Renal cortex interstitium (tissue), 11 donors: ENCODE measurements at regions not wholly inside any gene's neighbourhood (a gene's known extent, or its start where the extent isn't known, plus 50 kb on each side); places are given as distances from the start of the nearest gene placed in this dataset.
A peak's percentile ranks its signal among the peaks of the same experiment; 100 is the strongest.
"Not testable (repeated sequence)": the region's sequence is repeated elsewhere in the genome, so short reads cannot be mapped to it uniquely, and the experiment has no call there.

Experiments
- DNase-seq, 11 donors: peaks; one replicate each; pipeline ENCODE4 v3.0.0-alpha.2; 2013; ENCODE audit warnings: low read depth in 9 of 11, low spot score in 4 of 11; ENCODE audit errors: extremely low read depth in 1 of 11

- no peak for DNase-seq
Observed at GRCh38 chr3:168981396-168981795, 682.1 kb downstream of the MECOM start.

GRCh38 chr3:168977716-168978374 lies 685.7 kb downstream of the MECOM start:
- peak in 1 of 11 donors; percentile 18 for DNase-seq

GRCh38 chr3:168976969-168977368 lies 686.5 kb downstream of the MECOM start:
- no peak for DNase-seq

- no peak for DNase-seq
Observed at GRCh38 chr3:168975576-168975975, 687.9 kb downstream of the MECOM start.

GRCh38 chr3:168974617-168975403 lies 688.7 kb downstream of the MECOM start:
- no peak for DNase-seq

GRCh38 chr3:168973897-168974296 lies 689.6 kb downstream of the MECOM start:
- no peak for DNase-seq

GRCh38 chr3:168973206-168973605 lies 690.3 kb downstream of the MECOM start:
- no peak for DNase-seq

- no peak for DNase-seq
Observed at GRCh38 chr3:168968609-168969008, 694.9 kb downstream of the MECOM start.

GRCh38 chr3:168964736-168965135 lies 698.8 kb downstream of the MECOM start:
- no peak for DNase-seq

GRCh38 chr3:168961271-168961670 lies 702.2 kb downstream of the MECOM start:
- DNase-seq, result no peak

GRCh38 chr3:168959731-168960130 lies 703.8 kb downstream of the MECOM start:
- DNase-seq, result no peak

GRCh38 chr3:168958466-168958865 lies 705.0 kb downstream of the MECOM start:
- no peak for DNase-seq

- DNase-seq, result no peak
Observed at GRCh38 chr3:168956076-168956475, 707.4 kb downstream of the MECOM start.

- peak in 1 of 11 donors; percentile 7 for DNase-seq
Observed at GRCh38 chr3:168952551-168952950, 711.0 kb downstream of the MECOM start.

- DNase-seq, result no peak
Observed at GRCh38 chr3:168951884-168952283, 711.6 kb downstream of the MECOM start.

- DNase-seq, result no peak
Observed at GRCh38 chr3:168951368-168951767, 712.1 kb downstream of the MECOM start.

GRCh38 chr3:168950622-168951021 lies 712.9 kb downstream of the MECOM start:
- no peak for DNase-seq

- DNase-seq, result no peak
Observed at GRCh38 chr3:168939651-168940238, 723.8 kb downstream of the MECOM start.

- DNase-seq, result no peak
Observed at GRCh38 chr3:168933614-168934013, 729.9 kb downstream of the MECOM start.

GRCh38 chr3:168929997-168930396 lies 733.5 kb downstream of the MECOM start:
- DNase-seq, result not testable (repeated sequence)
